WERI-Rb-1 (cell line): ENCODE measurements at regions not wholly inside any gene's neighbourhood (a gene's known extent, or its start where the extent isn't known, plus 50 kb on each side); places are given as distances from the start of the nearest gene placed in this dataset.

Experiments
- DNase-seq: peaks from one replicate; pipeline ENCODE4 v3.0.0-alpha.2; 2020
- H3K27ac ChIP-seq: fragments of 250-450 bp; sonication (Bioruptor Pico); 2 replicates; pipeline ENCODE4 v1.5.1; 2020; ENCODE audit warnings: mild to moderate bottlenecking, moderate library complexity
- H3K27me3 ChIP-seq: fragments of 250-450 bp; sonication (Bioruptor Pico); 2 replicates; pipeline ENCODE4 v1.5.1; 2021; ENCODE audit warnings: mild to moderate bottlenecking, low read depth, moderate library complexity; ENCODE audit not compliant: insufficient read depth, severe bottlenecking
- H3K36me3 ChIP-seq: fragments of 250-450 bp; sonication (Bioruptor Pico); 2 replicates; pipeline ENCODE4 v1.5.1; 2020; ENCODE audit warnings: mild to moderate bottlenecking, moderate library complexity
- H3K4me3 ChIP-seq: 2 replicates; pipeline ENCODE4 v1.5.1; 2011; ENCODE audit warnings: low read depth, mild to moderate bottlenecking, control low read depth, low read length
- H3K9me3 ChIP-seq: fragments of 250-450 bp; sonication (Bioruptor Pico); 2 replicates; pipeline ENCODE4 v1.5.1; 2021; ENCODE audit warnings: mild to moderate bottlenecking, moderate library complexity; ENCODE audit not compliant: severe bottlenecking
- TF ChIP-seq, protein P1 (sequence below): IDR thresholded peaks from 2 replicates; pipeline ENCODE4 v1.5.1; 2011; ENCODE audit warnings: low read depth, mild to moderate bottlenecking, control low read depth, inconsistent platforms, low read length

- TF ChIP-seq, protein P1, sequence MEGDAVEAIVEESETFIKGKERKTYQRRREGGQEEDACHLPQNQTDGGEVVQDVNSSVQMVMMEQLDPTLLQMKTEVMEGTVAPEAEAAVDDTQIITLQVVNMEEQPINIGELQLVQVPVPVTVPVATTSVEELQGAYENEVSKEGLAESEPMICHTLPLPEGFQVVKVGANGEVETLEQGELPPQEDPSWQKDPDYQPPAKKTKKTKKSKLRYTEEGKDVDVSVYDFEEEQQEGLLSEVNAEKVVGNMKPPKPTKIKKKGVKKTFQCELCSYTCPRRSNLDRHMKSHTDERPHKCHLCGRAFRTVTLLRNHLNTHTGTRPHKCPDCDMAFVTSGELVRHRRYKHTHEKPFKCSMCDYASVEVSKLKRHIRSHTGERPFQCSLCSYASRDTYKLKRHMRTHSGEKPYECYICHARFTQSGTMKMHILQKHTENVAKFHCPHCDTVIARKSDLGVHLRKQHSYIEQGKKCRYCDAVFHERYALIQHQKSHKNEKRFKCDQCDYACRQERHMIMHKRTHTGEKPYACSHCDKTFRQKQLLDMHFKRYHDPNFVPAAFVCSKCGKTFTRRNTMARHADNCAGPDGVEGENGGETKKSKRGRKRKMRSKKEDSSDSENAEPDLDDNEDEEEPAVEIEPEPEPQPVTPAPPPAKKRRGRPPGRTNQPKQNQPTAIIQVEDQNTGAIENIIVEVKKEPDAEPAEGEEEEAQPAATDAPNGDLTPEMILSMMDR: no peak
- Histone ChIP-seq H3K4me3 (no peak overlapping the region), H3K27me3 (no peaks in the 10 kb centered on the region), H3K9me3 (no peaks in the 10 kb centered on the region), H3K36me3 (no peaks in the 10 kb centered on the region), H3K27ac (no peak overlapping the region)
- no peak for DNase-seq
Measured at GRCh38 chr12:18849761-18850160, 111.8 kb downstream of the CAPZA3 start.

- Histone ChIP-seq H3K9me3 (no peaks in the 10 kb centered on the region), H3K27me3 (no peaks in the 10 kb centered on the region), H3K27ac (no peak overlapping the region), H3K4me3 (no peak overlapping the region), H3K36me3 (no peaks in the 10 kb centered on the region)
- TF ChIP-seq, protein P1: no peak
- DNase-seq: no peak
Measured at GRCh38 chr12:18850752-18851151, 112.8 kb downstream of the CAPZA3 start.

DNA sequence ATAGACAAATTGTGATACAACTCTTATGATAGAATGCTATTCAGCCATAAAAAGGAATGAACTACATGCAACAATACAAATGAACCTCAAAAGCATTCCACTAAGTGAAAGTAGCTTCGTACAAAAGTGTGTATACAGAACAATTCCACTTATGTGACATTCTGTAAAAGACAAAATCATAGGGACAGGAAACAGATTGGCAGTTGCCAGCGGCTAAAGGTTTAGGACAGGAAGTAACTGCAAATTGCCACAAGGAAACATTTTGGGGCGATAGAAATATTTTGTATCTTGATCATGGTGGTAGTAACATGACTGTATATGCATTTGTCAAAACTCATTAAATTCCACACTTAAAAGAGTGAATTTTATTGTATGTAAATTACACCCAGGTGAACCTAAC, 113.4 kb downstream of the CAPZA3 start:
- TF ChIP-seq, protein P1: no peak
- DNase-seq: no peak
- no peaks in the 10 kb centered on the region for H3K36me3 ChIP-seq
- H3K9me3 ChIP-seq: no peaks in the 10 kb centered on the region
- no peak overlapping the region for H3K4me3 ChIP-seq
- no peak overlapping the region for H3K27ac ChIP-seq
- no peaks in the 10 kb centered on the region for H3K27me3 ChIP-seq

DNA sequence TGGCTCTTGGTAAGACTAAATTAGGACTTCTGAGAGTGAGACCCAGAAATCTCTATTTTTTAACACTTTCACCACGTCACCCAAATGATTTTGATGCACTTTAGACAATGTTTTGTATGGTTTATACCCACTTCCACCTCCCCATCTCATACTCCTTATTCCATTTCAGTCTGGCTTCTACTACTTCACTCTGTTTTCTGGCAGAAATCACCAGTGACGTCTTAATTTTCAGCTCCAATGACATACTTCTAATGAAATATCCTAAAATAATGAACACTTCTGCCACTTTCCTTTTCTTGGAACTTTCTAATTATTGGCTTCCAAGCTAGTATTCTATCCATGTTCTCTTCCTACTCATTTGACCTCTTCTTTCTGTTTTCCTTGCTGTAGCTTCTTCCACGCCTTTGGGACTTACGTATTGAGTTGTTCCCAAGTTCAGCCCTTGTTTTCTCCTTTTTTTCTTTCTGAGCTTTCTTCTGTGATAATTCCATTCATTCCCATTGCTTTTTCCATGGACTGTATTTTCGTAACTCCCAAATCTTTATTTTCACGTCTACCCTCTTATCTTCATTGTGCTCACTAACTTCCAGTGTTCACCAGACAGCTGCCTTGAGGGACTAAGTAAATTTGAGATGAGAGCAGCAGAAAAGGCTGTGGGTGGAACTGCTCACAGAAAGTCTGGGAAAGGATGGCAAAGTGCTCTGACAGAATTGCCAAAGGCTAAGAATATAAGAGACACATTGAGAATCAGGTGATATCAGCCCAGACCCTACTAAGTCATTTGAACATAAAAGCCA, 115.8 kb downstream of the CAPZA3 start:
- no peaks in the 10 kb centered on the region for H3K27me3 ChIP-seq
- H3K9me3 ChIP-seq: no peaks in the 10 kb centered on the region
- H3K27ac ChIP-seq: no peak overlapping the region
- no peaks in the 10 kb centered on the region for H3K36me3 ChIP-seq
- DNase-seq: no peak
- TF ChIP-seq, protein P1: no peak
- no peak overlapping the region for H3K4me3 ChIP-seq

- no peak overlapping the region for H3K4me3 ChIP-seq
- DNase-seq: no peak
- H3K27ac ChIP-seq: no peak overlapping the region
- H3K9me3 ChIP-seq: no peaks in the 10 kb centered on the region
- H3K36me3 ChIP-seq: no peaks in the 10 kb centered on the region
- H3K27me3 ChIP-seq: no peaks in the 10 kb centered on the region
- TF ChIP-seq, protein P1: no peak
Measured at GRCh38 chr12:18857656-18858055, 119.7 kb downstream of the CAPZA3 start.

- DNase-seq: no peak
- Histone ChIP-seq H3K27me3 (no peaks in the 10 kb centered on the region), H3K36me3 (no peaks in the 10 kb centered on the region), H3K4me3 (no peak overlapping the region), H3K27ac (no peak overlapping the region), H3K9me3 (no peaks in the 10 kb centered on the region)
- TF ChIP-seq, protein P1: no peak
Measured at GRCh38 chr12:18859400-18859799, 121.5 kb downstream of the CAPZA3 start.
